HEK293T (cell line): ENCODE measurements at regions not wholly inside any gene's neighbourhood (a gene's known extent, or its start where the extent isn't known, plus 50 kb on each side); places are given as distances from the start of the nearest gene placed in this dataset.

Source experiments
- HDGF ChIP-seq: fragments of 450-650 bp; IDR thresholded peaks from 2 replicates; pipeline ENCODE4 v1.6.1; 2017; ENCODE audit warnings: antibody characterized with exemption, borderline replicate concordance
- SUZ12 ChIP-seq: fragments of 450-650 bp; IDR thresholded peaks from 2 replicates; pipeline ENCODE4 v1.6.1; 2016; ENCODE audit warnings: mild to moderate bottlenecking

DNA sequence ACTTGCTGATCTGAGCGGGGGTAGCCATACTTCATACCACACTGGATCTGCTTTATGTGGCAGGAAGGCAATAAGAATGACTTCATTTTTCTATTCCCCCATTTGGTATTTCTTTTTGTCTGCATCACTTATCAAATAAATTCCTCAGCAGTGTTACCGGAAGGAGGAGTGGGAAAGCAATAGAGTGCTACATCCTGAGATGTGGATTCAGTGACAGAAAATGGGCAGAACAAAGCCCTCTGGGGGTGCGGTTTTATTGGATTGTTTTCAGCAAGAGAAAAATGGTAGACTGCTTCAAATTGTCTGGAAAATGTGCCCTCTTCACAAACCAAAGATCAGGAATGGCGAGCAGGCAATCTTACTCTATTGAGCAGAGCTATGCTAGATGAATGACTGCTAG lies 751.9 kb upstream of the NEGR1 start:
- no peak for TF ChIP-seq SUZ12
- TF ChIP-seq HDGF, result no peak
